GM23248 (cell line): ENCODE measurements at regions not wholly inside any gene's neighbourhood (a gene's known extent, or its start where the extent isn't known, plus 50 kb on each side); places are given as distances from the start of the nearest gene placed in this dataset.

Experiments
- EZH2 ChIP-seq: fragments of 200-600 bp; sonication (generic); IDR thresholded peaks from 2 replicates; pipeline ENCODE4 v1.6.1; 2018; ENCODE audit warnings: antibody characterized with exemption, mild to moderate bottlenecking; ENCODE audit not compliant: insufficient read depth, poor library complexity, severe bottlenecking
- EZH2phosphoT487 ChIP-seq: fragments of 200-600 bp; sonication (generic); IDR thresholded peaks from 2 replicates; pipeline ENCODE4 v1.6.1; 2018; ENCODE audit warnings: antibody characterized with exemption, moderate library complexity, mild to moderate bottlenecking, low read depth; ENCODE audit not compliant: insufficient read depth

- TF ChIP-seq EZH2: no peak
- TF ChIP-seq EZH2phosphoT487: no peak
These were observed 193.6 kb upstream of the IL12A start for GRCh38 chr3:159795042-159795441.
